Ammon's horn (tissue), 1 donor: ENCODE measurements at regions not wholly inside any gene's neighbourhood (a gene's known extent, or its start where the extent isn't known, plus 50 kb on each side); places are given as distances from the start of the nearest gene placed in this dataset.
"Not testable (repeated sequence)": the region's sequence is repeated elsewhere in the genome, so short reads cannot be mapped to it uniquely, and the experiment has no call there.

Experiments used
- DNase-seq: peaks from one replicate; pipeline ENCODE4 v3.0.0-alpha.2; 2016; ENCODE audit warnings: low spot score

- DNase-seq = no peak
Measured at GRCh38 chr3:18625085-18625484, 199.9 kb upstream of the SATB1 start.

GRCh38 chr3:18623220-18623619 is 198.1 kb upstream of the SATB1 start:
- DNase-seq = no peak

DNA sequence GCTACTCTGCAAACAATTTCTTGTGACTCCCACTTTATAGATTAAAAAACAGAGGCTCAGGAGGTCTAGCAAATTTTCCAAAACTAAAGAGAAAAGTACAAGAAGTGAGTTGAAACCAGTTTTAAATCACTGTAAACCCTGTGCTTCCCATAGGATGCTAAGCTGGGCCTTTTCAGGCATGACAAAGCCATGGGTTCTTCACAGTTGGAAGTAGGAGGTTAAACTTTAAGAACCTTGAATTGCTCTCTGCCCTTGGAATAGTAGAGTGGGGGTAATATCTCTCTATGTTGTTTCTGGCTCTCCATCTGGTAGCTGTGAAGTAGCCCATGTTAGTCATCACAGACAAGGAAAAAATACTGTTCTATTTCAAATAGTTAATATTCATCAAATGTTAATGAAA is 193.6 kb upstream of the SATB1 start:
- DNase-seq = no peak

GRCh38 chr3:18611991-18612390 is 186.9 kb upstream of the SATB1 start:
- no peak for DNase-seq

DNA sequence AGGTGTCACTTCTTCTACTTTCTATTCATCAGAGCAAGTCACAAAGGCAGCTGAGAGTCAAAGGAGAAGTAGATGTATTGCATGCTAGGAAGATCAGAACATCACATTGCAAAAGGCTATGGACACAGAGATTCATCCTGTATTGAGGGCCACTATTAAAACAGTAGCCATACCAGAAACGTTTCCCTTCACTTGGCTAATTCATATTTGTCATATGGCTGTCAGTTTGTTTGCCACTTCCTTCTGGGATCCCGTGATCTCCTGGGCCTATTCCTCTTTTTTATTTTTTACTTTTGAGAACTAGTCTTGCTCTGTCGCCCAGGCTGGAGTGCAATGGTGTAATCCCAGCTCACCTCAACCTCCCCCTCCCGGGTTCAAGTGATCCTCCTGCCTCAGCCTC is 184.0 kb upstream of the SATB1 start:
- no peak for DNase-seq

- no peak for DNase-seq
Measured at GRCh38 chr3:18597919-18598318, 172.8 kb upstream of the SATB1 start.

- no peak for DNase-seq
Measured at GRCh38 chr3:18593231-18593630, 168.1 kb upstream of the SATB1 start.

DNA sequence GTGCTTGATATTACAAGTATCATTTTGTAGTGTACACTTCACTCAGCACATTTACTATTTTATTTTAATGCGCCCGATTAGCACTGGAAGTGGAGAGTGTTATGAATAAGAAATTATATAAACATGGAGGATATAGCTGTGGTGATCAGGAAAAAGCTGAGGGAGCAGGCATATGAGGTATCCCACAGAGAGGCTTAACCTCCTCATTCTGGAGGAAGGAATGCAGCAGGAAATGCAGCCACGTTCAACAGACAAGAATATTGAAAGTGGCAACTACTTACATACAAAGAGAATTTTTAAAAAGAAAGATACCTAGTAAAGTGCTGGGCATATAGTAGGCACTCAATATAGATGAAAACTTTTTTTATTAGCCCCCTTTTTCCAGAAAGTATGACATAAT is 166.0 kb upstream of the SATB1 start:
- no peak for DNase-seq

DNA sequence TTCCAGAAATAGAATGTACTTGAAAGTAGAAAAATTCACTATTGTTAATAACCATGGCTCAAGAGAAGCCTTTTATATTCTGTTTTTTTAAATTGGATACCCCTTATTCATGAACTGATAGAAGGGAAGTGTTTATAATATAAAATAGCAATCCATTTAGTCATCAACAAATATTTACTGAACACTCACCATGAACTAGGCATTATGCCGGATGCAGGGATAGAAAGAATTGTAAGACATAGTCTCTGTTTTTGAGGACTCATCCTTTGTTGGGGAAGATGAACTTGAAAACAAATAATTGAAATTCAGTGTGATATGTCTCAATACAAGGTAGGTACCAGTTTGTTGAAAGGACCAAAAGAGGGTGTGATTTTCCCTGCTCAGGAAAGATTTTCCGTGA is 160.9 kb upstream of the SATB1 start:
- DNase-seq = no peak

- DNase-seq = no peak
Measured at GRCh38 chr3:18585004-18585968, 160.1 kb upstream of the SATB1 start.

- no peak for DNase-seq
Measured at GRCh38 chr3:18580268-18580667, 155.1 kb upstream of the SATB1 start.

- DNase-seq = no peak
Measured at GRCh38 chr3:18579661-18580060, 154.5 kb upstream of the SATB1 start.

GRCh38 chr3:18575573-18575972 is 150.4 kb upstream of the SATB1 start:
- DNase-seq = no peak

- no peak for DNase-seq
Measured at GRCh38 chr3:18572809-18573208, 147.7 kb upstream of the SATB1 start.

- DNase-seq = no peak
Measured at GRCh38 chr3:18567293-18567692, 142.2 kb upstream of the SATB1 start.

GRCh38 chr3:18562364-18563154 is 137.4 kb upstream of the SATB1 start:
- DNase-seq = no peak

- peak; percentile 14 for DNase-seq
Measured at GRCh38 chr3:18559331-18559842, 134.2 kb upstream of the SATB1 start.

- no peak for DNase-seq
Measured at GRCh38 chr3:18558507-18558906, 133.4 kb upstream of the SATB1 start.

DNA sequence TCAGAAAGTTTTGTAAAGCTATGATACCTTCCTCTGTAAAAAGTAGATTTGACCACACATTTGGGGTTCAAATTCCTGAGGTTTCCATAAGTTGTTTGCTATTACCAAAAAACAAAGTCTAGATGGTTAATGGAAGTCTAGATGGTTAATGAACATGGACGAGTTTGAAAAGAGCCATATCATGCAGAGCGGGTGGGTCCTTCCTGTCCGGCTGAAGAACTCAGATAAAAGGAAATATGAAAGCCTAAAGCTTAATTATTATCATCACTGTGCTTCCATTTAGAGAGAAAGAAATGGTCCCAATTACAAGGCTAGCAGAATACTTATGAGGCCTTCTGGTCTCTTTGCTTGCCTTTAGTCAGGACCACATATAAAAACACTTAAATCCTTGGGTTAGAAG is 132.1 kb upstream of the SATB1 start:
- no peak for DNase-seq

DNA sequence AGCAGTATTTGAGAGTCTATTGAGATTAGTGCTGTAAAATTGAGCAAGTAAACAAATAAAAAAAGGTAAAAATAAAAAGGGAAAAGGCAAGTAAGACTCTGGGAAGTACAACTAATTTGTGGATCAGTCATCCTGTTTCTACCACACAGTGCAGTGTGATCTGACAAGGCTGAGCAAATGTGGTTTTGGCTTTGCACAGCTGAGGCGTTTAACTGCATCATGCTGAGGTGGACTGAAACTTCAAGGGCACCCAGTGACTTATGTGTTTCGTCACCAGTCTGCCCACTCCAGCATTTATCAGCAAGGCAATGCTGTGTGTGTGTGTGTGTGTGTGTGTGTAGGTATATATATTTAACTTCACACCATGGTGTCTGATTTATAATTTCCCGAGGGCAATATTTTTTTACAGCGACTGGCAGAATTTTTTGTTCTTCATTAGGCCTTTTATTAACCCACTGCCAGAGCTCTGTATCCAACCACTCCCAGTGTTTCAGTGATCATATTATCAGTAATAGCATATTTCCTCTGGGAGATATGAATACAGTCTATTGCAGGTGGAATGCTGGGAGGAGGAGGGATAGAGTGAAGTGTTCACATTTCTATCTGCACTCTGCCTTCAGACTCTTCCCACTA is 131.5 kb upstream of the SATB1 start:
- no peak for DNase-seq

- DNase-seq = no peak
Measured at GRCh38 chr3:18556001-18556408, 130.9 kb upstream of the SATB1 start.

GRCh38 chr3:18552579-18553105 is 127.5 kb upstream of the SATB1 start:
- DNase-seq = not testable (repeated sequence)
